Body of pancreas (tissue), 4 donors: ENCODE measurements at regions not wholly inside any gene's neighbourhood (a gene's known extent, or its start where the extent isn't known, plus 50 kb on each side); places are given as distances from the start of the nearest gene placed in this dataset.

Experiments
- ATAC-seq: fragments of 150-250 bp; one replicate; pipeline ENCODE4 v1.9.1; 2016
- DNase-seq, 4 donors: peaks; one replicate each; pipeline ENCODE4 v3.0.0-alpha.2; 2019
- H3K27ac ChIP-seq, 4 donors: fragments of 200-600 bp; sonication (generic); 1 replicate in 3 of 4; 2 replicates in 1 of 4; pipeline versions ENCODE4 v1.5.1 to v1.6.1; 2016 to 2019; ENCODE audit warnings: mild to moderate bottlenecking in 1 of 4, mixed read lengths in 1 of 4, moderate library complexity in 1 of 4
- H3K27me3 ChIP-seq, 2 donors: fragments of 200-600 bp; sonication (generic); one replicate each; pipeline ENCODE4 v1.6.0; 2016; ENCODE audit warnings: mild to moderate bottlenecking in 1 of 2
- H3K36me3 ChIP-seq, 2 donors: fragments of 200-600 bp; sonication (generic); replicated peaks in 1 of 2; 2 replicates each; pipeline ENCODE4 v1.5.1; 2016; ENCODE audit warnings: low read depth in 2 of 2; ENCODE audit not compliant: insufficient read depth in 1 of 2
- H3K4me1 ChIP-seq: fragments of 200-600 bp; sonication (generic); one replicate; pipeline ENCODE4 v1.6.0; 2016
- H3K4me3 ChIP-seq, 2 donors: fragments of 200-600 bp; sonication (generic); 1 replicate in 1 of 2; 2 replicates in 1 of 2; pipeline ENCODE4 v1.5.1; 2016 to 2019
- H3K9me3 ChIP-seq, 3 donors: fragments of 200-600 bp; sonication (generic); 1 replicate in 2 of 3; 2 replicates in 1 of 3; pipeline ENCODE4 v1.5.1; 2016
- POLR2A ChIP-seq, 3 donors: fragments of 450-650 bp; IDR thresholded peaks; one replicate each; pipeline ENCODE4 v1.6.1; 2016; ENCODE audit warnings: antibody characterized with exemption in 3 of 3, mild to moderate bottlenecking in 2 of 3
- WGBS, 2 donors: methylation state at CpG; one replicate each; pipeline ENCODE4 v1.1.5; 2017; 5-methylcytosine and 5-hydroxymethylcytosine counted together
- intact Hi-C: fragments of 100-400 bp; cut with DNase I; formaldehyde crosslinking; loops from one replicate; pipeline ENCODE4 v1.15.1; 2023
- TF ChIP-seq, protein P1 (sequence below), 7 experiments: fragments of 450-650 bp in 4 of 7; fragments of 200-600 bp in 3 of 7; sonication (generic) in 3 of 7; IDR thresholded peaks; one replicate each; pipeline ENCODE4 v1.5.1; 2016 to 2019; ENCODE audit warnings: antibody characterized with exemption in 7 of 7

DNA sequence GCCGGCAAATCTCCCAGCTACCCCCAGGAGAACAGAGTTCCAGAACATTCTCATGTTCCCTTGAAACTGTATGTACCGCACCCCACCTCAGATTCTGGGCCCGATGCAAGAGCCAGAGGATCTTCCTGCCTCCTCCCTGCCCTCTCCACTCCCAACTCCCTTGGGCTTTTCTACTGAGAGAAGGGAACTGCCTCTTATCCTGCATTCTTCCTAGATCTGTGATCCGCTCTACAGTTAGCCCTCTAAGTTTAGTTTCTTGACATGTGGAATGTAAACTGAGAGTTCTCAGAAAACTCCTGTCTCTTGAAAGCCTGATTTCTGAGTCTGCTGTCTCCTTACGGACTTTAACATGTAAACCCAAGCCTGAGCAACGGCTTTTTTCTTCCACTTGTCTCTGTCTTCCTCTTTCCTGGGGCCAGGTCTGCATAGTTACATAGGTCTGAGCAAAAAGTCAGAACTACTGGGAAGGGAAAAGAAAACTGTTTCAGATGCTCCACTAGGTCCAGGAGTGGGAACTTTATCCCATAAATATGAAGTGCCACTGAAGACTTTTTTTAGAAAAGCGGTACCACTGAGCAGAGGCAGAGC lies 86.5 kb upstream of the TNFAIP3 start:
- Histone ChIP-seq H3K4me1 (no peaks in the 10 kb centered on the region), H3K4me3 (no peak overlapping the region), H3K9me3 (no peaks in the 10 kb centered on the region), H3K27ac (no peak overlapping the region), H3K36me3 (no peaks in the 10 kb centered on the region), H3K27me3 (no peaks in the 10 kb centered on the region)
- ATAC-seq = no peak
- DNase-seq = no peak
- WGBS, 2 donors = 79 to 92% methylated on average over 7 of the region's 7 CpGs
- intact Hi-C loops = no loop called here
- no peak for TF ChIP-seq POLR2A (IDR thresholded peaks at IDR 0.05)
- TF ChIP-seq, protein P1, sequence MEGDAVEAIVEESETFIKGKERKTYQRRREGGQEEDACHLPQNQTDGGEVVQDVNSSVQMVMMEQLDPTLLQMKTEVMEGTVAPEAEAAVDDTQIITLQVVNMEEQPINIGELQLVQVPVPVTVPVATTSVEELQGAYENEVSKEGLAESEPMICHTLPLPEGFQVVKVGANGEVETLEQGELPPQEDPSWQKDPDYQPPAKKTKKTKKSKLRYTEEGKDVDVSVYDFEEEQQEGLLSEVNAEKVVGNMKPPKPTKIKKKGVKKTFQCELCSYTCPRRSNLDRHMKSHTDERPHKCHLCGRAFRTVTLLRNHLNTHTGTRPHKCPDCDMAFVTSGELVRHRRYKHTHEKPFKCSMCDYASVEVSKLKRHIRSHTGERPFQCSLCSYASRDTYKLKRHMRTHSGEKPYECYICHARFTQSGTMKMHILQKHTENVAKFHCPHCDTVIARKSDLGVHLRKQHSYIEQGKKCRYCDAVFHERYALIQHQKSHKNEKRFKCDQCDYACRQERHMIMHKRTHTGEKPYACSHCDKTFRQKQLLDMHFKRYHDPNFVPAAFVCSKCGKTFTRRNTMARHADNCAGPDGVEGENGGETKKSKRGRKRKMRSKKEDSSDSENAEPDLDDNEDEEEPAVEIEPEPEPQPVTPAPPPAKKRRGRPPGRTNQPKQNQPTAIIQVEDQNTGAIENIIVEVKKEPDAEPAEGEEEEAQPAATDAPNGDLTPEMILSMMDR (IDR thresholded peaks at IDR 0.05) = no peak

DNA sequence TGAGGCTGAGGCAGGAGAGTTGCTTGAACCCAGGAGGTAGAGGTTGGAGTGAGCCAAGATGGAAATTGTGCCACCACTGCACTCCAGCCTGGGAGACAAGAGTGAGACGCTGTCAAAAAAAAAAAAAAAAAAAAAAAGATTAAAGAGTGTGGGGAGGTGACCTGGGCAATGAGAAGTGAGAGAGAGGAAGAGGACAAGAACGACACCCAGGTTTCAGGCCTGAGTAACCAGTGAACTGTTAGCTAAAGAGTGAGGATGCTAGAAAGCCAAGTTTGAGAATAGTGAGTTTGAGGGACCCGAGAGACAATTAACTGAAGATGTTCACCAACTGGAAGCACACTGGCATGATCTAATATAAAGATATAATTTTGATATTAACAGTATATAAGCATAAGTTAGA lies 85.4 kb upstream of the TNFAIP3 start:
- TF ChIP-seq POLR2A (IDR thresholded peaks at IDR 0.05) = no peak
- TF ChIP-seq, protein P1 (IDR thresholded peaks at IDR 0.05) = no peak
- Histone ChIP-seq H3K36me3 (no peaks in the 10 kb centered on the region), H3K4me1 (no peaks in the 10 kb centered on the region), H3K27me3 (no peaks in the 10 kb centered on the region), H3K27ac (no peak overlapping the region), H3K4me3 (no peak overlapping the region), H3K9me3 (no peaks in the 10 kb centered on the region)
- intact Hi-C loops = no loop called here
- WGBS, 2 donors = 86 to 88% methylated on average over 3 of the region's 3 CpGs
- ATAC-seq = no peak
- no peak for DNase-seq

DNA sequence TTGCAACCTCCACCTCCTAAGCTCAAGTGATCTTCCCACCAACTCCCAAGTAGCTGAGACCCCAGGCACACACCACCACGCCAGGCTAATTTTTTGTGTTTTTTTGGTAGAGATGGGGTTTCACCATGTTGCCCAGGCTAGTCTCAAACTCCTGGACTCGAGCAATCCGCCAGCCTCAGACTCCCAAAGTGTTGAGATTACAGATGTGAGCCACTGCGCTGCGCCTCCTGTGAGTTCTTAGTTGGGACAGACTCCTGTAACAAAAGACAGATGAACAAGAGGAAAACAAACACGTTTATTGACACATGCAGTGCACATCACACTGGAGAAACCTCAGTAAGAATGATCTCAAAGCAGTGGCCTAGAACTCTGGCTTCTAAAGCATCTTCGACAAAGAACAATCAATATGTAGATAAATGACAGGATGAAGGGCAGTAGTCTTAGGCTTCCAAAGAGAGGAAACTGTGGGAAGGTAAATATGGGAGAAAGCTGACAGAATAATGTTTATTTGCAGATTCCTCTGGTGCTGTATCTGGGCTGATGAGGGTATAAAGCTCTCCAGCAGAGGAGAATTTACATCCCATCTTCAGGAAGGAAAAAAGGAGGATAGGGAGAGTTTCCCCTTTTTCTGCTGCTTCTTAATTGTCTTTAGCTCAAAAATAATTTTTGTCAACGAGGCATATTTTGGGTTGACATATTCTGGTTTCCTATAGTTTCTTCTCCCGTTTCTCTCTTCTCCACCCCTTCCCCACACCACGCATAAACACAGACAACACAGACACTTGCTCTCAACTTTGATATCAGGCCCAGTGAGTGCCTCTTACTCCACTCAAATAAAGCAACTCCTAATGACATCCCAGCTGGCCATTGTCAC lies 84.7 kb upstream of the TNFAIP3 start:
- DNase-seq (no peak), ATAC-seq (no peak)
- H3K4me1 ChIP-seq = no peaks in the 10 kb centered on the region
- TF ChIP-seq, protein P1 (IDR thresholded peaks at IDR 0.05) = no peak
- no peak for TF ChIP-seq POLR2A (IDR thresholded peaks at IDR 0.05)
- intact Hi-C loops = no loop called here
- 76 to 80% methylated on average over 10 of the region's 10 CpGs for WGBS, 2 donors
- H3K36me3 ChIP-seq = no peaks in the 10 kb centered on the region
- H3K27me3 ChIP-seq = no peaks in the 10 kb centered on the region
- no peak overlapping the region for H3K4me3 ChIP-seq
- no peak overlapping the region for H3K27ac ChIP-seq
- no peaks in the 10 kb centered on the region for H3K9me3 ChIP-seq

DNA sequence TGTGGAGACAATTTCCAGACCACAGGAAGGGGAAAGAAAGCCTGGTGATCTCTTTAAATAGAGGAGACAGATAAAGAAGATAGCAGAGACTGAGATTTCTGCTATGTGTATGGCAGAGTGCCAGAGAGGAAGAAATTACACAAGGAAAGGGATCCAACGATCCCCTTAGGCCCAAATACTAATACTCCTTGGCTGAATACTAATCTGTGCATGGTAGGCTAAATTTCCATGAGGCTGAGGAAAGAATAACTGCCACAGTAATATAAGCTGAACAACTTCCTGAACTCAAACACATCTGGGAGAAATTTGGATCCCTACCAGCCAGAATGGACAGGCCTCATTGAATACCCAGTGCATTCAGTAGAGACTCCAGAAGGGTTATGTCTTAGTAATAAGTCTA lies 83.3 kb upstream of the TNFAIP3 start:
- Histone ChIP-seq H3K4me3 (no peak overlapping the region), H3K9me3 (no peaks in the 10 kb centered on the region), H3K36me3 (no peaks in the 10 kb centered on the region), H3K4me1 (no peaks in the 10 kb centered on the region), H3K27me3 (no peaks in the 10 kb centered on the region), H3K27ac (no peak overlapping the region)
- intact Hi-C loops = no loop called here
- DNase-seq (no peak), ATAC-seq (no peak)
- no peak for TF ChIP-seq POLR2A (IDR thresholded peaks at IDR 0.05)
- TF ChIP-seq, protein P1 (IDR thresholded peaks at IDR 0.05) = no peak
- 32 to 33% methylated on average over 1 of the region's 1 CpG for WGBS, 2 donors
